SH-SY5Y (cell line): ENCODE measurements at regions not wholly inside any gene's neighbourhood (a gene's known extent, or its start where the extent isn't known, plus 50 kb on each side); places are given as distances from the start of the nearest gene placed in this dataset.

ENCODE experiments used
- GATA2 ChIP-seq: IDR thresholded peaks from 2 replicates; pipeline ENCODE4 v1.6.1; 2011; ENCODE audit warnings: mild to moderate bottlenecking, low read depth, low read length
- GATA3 ChIP-seq: IDR thresholded peaks from 2 replicates; pipeline ENCODE4 v1.6.1; 2011; ENCODE audit warnings: low read depth, mild to moderate bottlenecking, low read length, moderate library complexity

- TF ChIP-seq GATA2 (no peak), GATA3 (no peak)
Measured at GRCh38 chr2:41621563-41621962, 426.3 kb upstream of the PKDCC start.
